OCI-LY7 (cell line): ENCODE measurements at regions not wholly inside any gene's neighbourhood (a gene's known extent, or its start where the extent isn't known, plus 50 kb on each side); places are given as distances from the start of the nearest gene placed in this dataset.

ENCODE experiments used
- BruUV-seq: library from RNA; stranded (reverse); fragments of 400-500 nt; replicated peaks from 2 replicates; lab custom pipeline; 2021; lab: Mats Ljungman, UMichigan
- CTCF ChIA-PET: fragments of 300-600 bp; sonication (Branson Sonifier 250); formaldehyde crosslinking; loops from one replicate; lab custom pipeline; 2022; ENCODE audit warnings: antibody characterized with exemption; ENCODE audit not compliant: unreplicated experiment; lab: Charles Lee
- POLR2A ChIA-PET: fragments of 300-600 bp; sonication (Branson Sonifier 250); formaldehyde crosslinking; loops from one replicate; lab custom pipeline; 2022; ENCODE audit warnings: antibody characterized with exemption; lab: Charles Lee
- DNase-seq: peaks from one replicate; pipeline ENCODE4 v3.0.0-alpha.2; 2015; ENCODE audit warnings: low spot score
- H2AFZ ChIP-seq: fragments of 200-600 bp; sonication (generic), shearing (Covaris generic); 2 replicates; pipeline ENCODE4 v1.6.1; 2014; ENCODE audit warnings: mild to moderate bottlenecking, antibody characterized with exemption, low read length, moderate library complexity
- H3K27ac ChIP-seq: fragments of 200-600 bp; sonication (generic); 2 replicates; pipeline ENCODE4 v1.5.1; 2014; ENCODE audit warnings: mixed run types, low read depth, mild to moderate bottlenecking, moderate library complexity, low read length, inconsistent platforms; ENCODE audit not compliant: poor library complexity, severe bottlenecking
- H3K36me3 ChIP-seq: fragments of 200-600 bp; sonication (generic); 2 replicates; pipeline ENCODE4 v1.6.1; 2014; ENCODE audit warnings: mild to moderate bottlenecking, antibody characterized with exemption, low read length, moderate library complexity, mixed read lengths; ENCODE audit not compliant: insufficient read depth
- H3K4me1 ChIP-seq: fragments of 200-600 bp; sonication (generic); 2 replicates; pipeline ENCODE4 v1.5.1; 2014; ENCODE audit warnings: mild to moderate bottlenecking, low read length; ENCODE audit not compliant: insufficient read depth, poor library complexity, severe bottlenecking
- H3K4me2 ChIP-seq: fragments of 200-600 bp; sonication (generic); 2 replicates; pipeline ENCODE4 v1.6.1; 2014; ENCODE audit warnings: mild to moderate bottlenecking, low read length
- H3K4me3 ChIP-seq: fragments of 200-600 bp; sonication (generic); 2 replicates; pipeline ENCODE4 v1.5.1; 2014; ENCODE audit warnings: mild to moderate bottlenecking, low read depth, low read length; ENCODE audit not compliant: poor library complexity, severe bottlenecking
- H3K79me2 ChIP-seq: fragments of 200-600 bp; sonication (generic); 2 replicates; pipeline ENCODE4 v1.6.1; 2016; ENCODE audit warnings: low read depth, mild to moderate bottlenecking, low read length, moderate library complexity, mixed read lengths; ENCODE audit not compliant: insufficient read depth
- H3K9me2 ChIP-seq: fragments of 200-600 bp; sonication (generic); 2 replicates; pipeline ENCODE4 v1.6.1; 2016; ENCODE audit warnings: mild to moderate bottlenecking, low read length, mixed read lengths; ENCODE audit not compliant: insufficient read depth
- H3K9me3 ChIP-seq: fragments of 200-600 bp; sonication (generic); 2 replicates; pipeline ENCODE4 v1.6.1; 2014; ENCODE audit warnings: mild to moderate bottlenecking, mixed run types, low read length, mixed read lengths
- H4K20me1 ChIP-seq: fragments of 200-600 bp; sonication (generic); 2 replicates; pipeline ENCODE4 v1.6.1; 2014; ENCODE audit warnings: mild to moderate bottlenecking, antibody characterized with exemption, low read length, moderate library complexity, mixed read lengths; ENCODE audit not compliant: insufficient read depth
- EZH2phosphoT487 ChIP-seq: fragments of 200-600 bp; sonication (generic); IDR thresholded peaks from 2 replicates; pipeline ENCODE4 v1.6.1; 2018; ENCODE audit warnings: low read depth, borderline replicate concordance, mild to moderate bottlenecking, mixed run types, antibody characterized with exemption, low read length, moderate library complexity, mixed read lengths
- intact Hi-C: fragments of 100-400 bp; cut with micrococcal nuclease; formaldehyde crosslinking; loops from one replicate; pipeline ENCODE4 v1.10.0; 2022; ENCODE audit not compliant: unreplicated experiment
- TF ChIP-seq, protein P1 (sequence below): fragments of 200-600 bp; sonication (generic); conservative IDR thresholded peaks from 2 replicates; pipeline ENCODE4 v1.5.1; 2014; ENCODE audit warnings: mild to moderate bottlenecking, antibody characterized with exemption, low read length, moderate library complexity, mixed read lengths

DNA sequence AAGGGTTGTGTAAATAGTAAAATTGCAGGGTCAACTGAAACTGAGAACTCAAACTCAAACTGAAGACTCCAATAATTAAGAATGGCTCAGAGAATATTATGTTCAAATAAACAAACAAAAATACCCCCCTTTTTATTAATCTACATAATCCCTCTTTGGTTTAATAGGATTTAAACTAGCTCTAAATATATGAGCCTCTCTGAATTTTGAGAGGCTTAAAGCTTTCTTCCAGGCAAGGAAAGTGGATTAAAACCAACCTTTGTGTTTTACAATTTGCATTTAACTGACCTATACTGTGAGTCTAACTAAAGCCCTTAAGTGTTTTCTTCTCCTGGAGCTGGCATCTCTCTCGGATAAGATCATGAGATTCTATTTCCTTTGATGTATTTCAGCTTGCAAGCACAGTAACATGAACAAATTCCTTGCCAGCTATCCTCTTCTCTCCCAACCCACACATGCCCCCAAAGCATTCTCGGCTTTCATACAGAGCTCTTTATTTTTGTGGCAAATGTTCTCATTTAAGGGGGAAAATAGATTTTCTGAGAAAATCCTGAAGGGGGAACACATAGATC is 1310.8 kb upstream of the AGA start:
- no peak overlapping the region for H2AFZ ChIP-seq
- H3K27ac ChIP-seq = no peak overlapping the region
- DNase-seq = no peak
- TF ChIP-seq, protein P1, sequence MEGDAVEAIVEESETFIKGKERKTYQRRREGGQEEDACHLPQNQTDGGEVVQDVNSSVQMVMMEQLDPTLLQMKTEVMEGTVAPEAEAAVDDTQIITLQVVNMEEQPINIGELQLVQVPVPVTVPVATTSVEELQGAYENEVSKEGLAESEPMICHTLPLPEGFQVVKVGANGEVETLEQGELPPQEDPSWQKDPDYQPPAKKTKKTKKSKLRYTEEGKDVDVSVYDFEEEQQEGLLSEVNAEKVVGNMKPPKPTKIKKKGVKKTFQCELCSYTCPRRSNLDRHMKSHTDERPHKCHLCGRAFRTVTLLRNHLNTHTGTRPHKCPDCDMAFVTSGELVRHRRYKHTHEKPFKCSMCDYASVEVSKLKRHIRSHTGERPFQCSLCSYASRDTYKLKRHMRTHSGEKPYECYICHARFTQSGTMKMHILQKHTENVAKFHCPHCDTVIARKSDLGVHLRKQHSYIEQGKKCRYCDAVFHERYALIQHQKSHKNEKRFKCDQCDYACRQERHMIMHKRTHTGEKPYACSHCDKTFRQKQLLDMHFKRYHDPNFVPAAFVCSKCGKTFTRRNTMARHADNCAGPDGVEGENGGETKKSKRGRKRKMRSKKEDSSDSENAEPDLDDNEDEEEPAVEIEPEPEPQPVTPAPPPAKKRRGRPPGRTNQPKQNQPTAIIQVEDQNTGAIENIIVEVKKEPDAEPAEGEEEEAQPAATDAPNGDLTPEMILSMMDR = no peak
- TF ChIP-seq EZH2phosphoT487 = no peak
- no peaks in the 10 kb centered on the region for H3K9me3 ChIP-seq
- no peak overlapping the region for H3K4me2 ChIP-seq
- H3K79me2 ChIP-seq = no peaks in the 10 kb centered on the region
- H4K20me1 ChIP-seq = no peaks in the 10 kb centered on the region
- intact Hi-C loops = no loop called here
- no peaks in the 10 kb centered on the region for H3K36me3 ChIP-seq
- no peaks in the 10 kb centered on the region for H3K4me1 ChIP-seq
- no peak overlapping the region for H3K4me3 ChIP-seq
- ChIA-PET POLR2A (no interaction called here), CTCF (no interaction called here)
- H3K9me2 ChIP-seq = no peaks in the 10 kb centered on the region
- BruUV-seq = no TSS peak

DNA sequence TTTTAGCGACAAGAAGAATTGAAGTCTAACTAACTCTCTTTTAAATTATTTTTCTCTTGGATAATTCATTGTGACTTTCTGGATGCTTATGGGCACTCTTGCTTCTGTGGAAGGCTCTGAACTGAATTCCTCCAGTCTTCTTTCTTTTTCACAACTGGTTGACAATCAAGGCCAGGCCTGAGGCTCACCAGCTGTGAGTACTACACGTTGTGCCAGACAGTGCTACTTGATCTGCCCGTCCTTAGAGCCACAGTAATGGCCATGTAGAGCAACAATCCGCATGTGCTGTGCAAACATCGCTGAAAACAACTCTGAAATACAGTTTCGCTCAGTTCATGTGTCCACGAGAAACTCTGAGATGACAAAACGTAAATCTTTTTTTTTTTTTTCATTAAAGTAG is 1336.3 kb upstream of the AGA start:
- Histone ChIP-seq H3K9me3 (no peaks in the 10 kb centered on the region), H3K9me2 (no peaks in the 10 kb centered on the region), H3K4me3 (no peak overlapping the region), H3K4me2 (no peak overlapping the region), H4K20me1 (no peaks in the 10 kb centered on the region), H3K4me1 (no peaks in the 10 kb centered on the region), H3K79me2 (no peaks in the 10 kb centered on the region), H3K36me3 (no peaks in the 10 kb centered on the region), H3K27ac (no peak overlapping the region), H2AFZ (no peak overlapping the region)
- TF ChIP-seq, protein P1 = no peak
- TF ChIP-seq EZH2phosphoT487 = no peak
- intact Hi-C loops = no loop called here
- BruUV-seq = no TSS peak
- no peak for DNase-seq
- CTCF ChIA-PET = no interaction called here
- POLR2A ChIA-PET = no interaction called here

DNA sequence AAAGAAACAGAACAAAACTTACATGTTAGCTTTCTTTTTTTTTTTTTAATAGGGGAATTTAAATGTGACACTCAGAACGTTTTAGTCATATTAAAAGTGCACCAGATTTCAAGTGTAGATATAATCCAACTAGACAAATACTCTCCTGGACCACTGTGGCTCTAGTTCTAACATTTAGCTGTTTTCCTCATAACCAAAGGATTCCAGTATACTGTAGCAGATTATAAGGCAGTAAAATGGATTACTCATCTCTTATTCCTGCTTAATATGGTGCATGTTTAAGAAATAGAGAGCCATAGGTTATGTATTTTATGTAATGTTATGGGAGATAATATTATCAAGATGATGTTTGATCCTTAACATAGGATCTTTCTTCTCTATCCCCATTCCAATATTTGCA is 1339.5 kb upstream of the AGA start:
- POLR2A ChIA-PET = no interaction called here
- no peak overlapping the region for H3K4me3 ChIP-seq
- no peak overlapping the region for H3K27ac ChIP-seq
- H3K9me3 ChIP-seq = no peaks in the 10 kb centered on the region
- no peak overlapping the region for H3K4me2 ChIP-seq
- H3K79me2 ChIP-seq = no peaks in the 10 kb centered on the region
- H3K4me1 ChIP-seq = no peaks in the 10 kb centered on the region
- intact Hi-C loops = no loop called here
- H3K9me2 ChIP-seq = no peaks in the 10 kb centered on the region
- no peak for DNase-seq
- no TSS peak for BruUV-seq
- CTCF ChIA-PET = no interaction called here
- no peaks in the 10 kb centered on the region for H4K20me1 ChIP-seq
- no peaks in the 10 kb centered on the region for H3K36me3 ChIP-seq
- TF ChIP-seq EZH2phosphoT487 = no peak
- TF ChIP-seq, protein P1 = no peak
- H2AFZ ChIP-seq = no peak overlapping the region
